WERI-Rb-1 (cell line): ENCODE measurements at regions not wholly inside any gene's neighbourhood (a gene's known extent, or its start where the extent isn't known, plus 50 kb on each side); places are given as distances from the start of the nearest gene placed in this dataset.

ENCODE experiments used
- DNase-seq: peaks from one replicate; pipeline ENCODE4 v3.0.0-alpha.2; 2020
- H3K27ac ChIP-seq: fragments of 250-450 bp; sonication (Bioruptor Pico); 2 replicates; pipeline ENCODE4 v1.5.1; 2020; ENCODE audit warnings: mild to moderate bottlenecking, moderate library complexity
- H3K27me3 ChIP-seq: fragments of 250-450 bp; sonication (Bioruptor Pico); 2 replicates; pipeline ENCODE4 v1.5.1; 2021; ENCODE audit warnings: mild to moderate bottlenecking, low read depth, moderate library complexity; ENCODE audit not compliant: insufficient read depth, severe bottlenecking
- H3K36me3 ChIP-seq: fragments of 250-450 bp; sonication (Bioruptor Pico); 2 replicates; pipeline ENCODE4 v1.5.1; 2020; ENCODE audit warnings: mild to moderate bottlenecking, moderate library complexity
- H3K4me3 ChIP-seq: 2 replicates; pipeline ENCODE4 v1.5.1; 2011; ENCODE audit warnings: low read depth, mild to moderate bottlenecking, control low read depth, low read length
- H3K9me3 ChIP-seq: fragments of 250-450 bp; sonication (Bioruptor Pico); 2 replicates; pipeline ENCODE4 v1.5.1; 2021; ENCODE audit warnings: mild to moderate bottlenecking, moderate library complexity; ENCODE audit not compliant: severe bottlenecking
- CTCF ChIP-seq: IDR thresholded peaks from 2 replicates; pipeline ENCODE4 v1.5.1; 2011; ENCODE audit warnings: low read depth, mild to moderate bottlenecking, control low read depth, inconsistent platforms, low read length

DNA sequence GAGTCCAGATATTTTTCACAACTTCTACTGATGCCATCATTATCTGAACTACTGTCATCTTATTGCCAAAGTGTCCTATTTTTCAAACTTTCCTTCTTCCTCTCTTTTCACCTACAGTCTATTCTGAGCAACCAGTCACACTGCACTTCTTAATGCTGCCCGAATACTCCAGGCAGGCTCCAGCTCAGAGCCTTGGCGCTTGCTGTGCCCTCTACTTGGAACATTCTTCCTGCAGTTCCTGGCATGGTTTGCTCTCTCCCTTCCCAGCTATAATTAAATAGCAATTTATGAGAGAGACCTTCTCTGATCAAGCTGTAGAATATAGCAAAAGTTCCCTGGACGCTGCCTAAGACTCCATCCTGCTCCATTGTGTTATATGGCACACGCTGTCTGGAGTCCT, 831.6 kb downstream of the QKI start:
- Histone ChIP-seq H3K36me3 (no peaks in the 10 kb centered on the region), H3K4me3 (no peak overlapping the region), H3K27me3 (no peaks in the 10 kb centered on the region), H3K27ac (no peak overlapping the region), H3K9me3 (no peaks in the 10 kb centered on the region)
- no peak for DNase-seq
- TF ChIP-seq CTCF: no peak

- Histone ChIP-seq H3K27ac (no peak overlapping the region), H3K9me3 (no peaks in the 10 kb centered on the region), H3K27me3 (no peaks in the 10 kb centered on the region), H3K4me3 (no peak overlapping the region), H3K36me3 (no peaks in the 10 kb centered on the region)
- TF ChIP-seq CTCF: no peak
- DNase-seq: no peak
These were observed 829.4 kb downstream of the QKI start for GRCh38 chr6:164243949-164244348.

DNA sequence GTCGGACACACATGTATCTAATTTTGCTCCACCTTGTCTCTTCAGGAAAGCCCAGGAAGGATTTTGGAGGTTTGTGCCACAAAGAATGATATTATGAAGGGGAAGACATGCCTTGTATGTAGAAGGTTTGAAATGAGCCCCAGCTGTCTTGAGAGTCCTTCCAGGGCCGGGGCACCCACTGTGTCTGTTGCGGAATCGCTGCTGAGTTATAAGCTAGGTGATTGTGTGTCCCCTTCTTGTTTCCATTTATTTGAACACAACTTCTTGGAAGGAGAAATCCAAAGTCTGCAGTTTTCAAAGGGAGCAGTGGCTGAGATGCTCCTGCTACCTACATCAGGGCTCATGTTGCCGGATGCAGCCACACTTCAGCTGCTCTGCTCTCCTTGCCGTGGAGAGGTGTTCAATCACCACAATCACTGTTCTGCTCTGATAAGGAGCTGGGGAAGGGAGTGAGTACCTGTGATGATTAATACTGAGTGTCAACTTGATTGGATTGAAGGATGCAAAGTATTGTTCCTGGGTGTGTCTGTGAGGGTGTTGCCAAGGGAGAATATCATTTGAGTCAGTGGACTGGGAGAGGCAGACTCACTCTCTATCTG, 828.6 kb downstream of the QKI start:
- Histone ChIP-seq H3K27me3 (no peaks in the 10 kb centered on the region), H3K9me3 (no peaks in the 10 kb centered on the region), H3K27ac (no peak overlapping the region), H3K36me3 (no peaks in the 10 kb centered on the region), H3K4me3 (no peak overlapping the region)
- no peak for DNase-seq
- no peak for TF ChIP-seq CTCF

- TF ChIP-seq CTCF: no peak
- Histone ChIP-seq H3K36me3 (no peaks in the 10 kb centered on the region), H3K27ac (no peak overlapping the region), H3K9me3 (no peaks in the 10 kb centered on the region), H3K4me3 (no peak overlapping the region), H3K27me3 (no peaks in the 10 kb centered on the region)
- DNase-seq: no peak
These were observed 816.3 kb downstream of the QKI start for GRCh38 chr6:164230804-164231203.

DNA sequence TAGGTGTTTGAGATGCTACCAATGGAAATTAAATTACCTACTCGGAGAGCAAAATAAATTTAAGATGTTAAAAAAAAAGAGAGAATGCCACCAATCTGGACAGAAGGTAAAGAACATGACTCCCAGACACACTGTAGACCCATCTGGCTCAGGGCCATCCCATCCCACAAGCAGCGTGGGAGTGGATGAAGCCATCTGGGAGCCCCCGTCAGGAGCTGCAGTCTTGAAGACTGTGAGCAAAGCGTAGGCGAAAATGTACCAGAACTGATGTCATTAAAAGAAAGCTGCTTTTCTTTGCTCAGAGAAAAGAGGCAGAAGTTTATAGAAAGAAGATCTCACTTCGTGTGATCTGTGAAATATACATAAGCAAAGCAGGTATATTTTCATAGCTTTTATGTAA, 815.7 kb downstream of the QKI start:
- no peak overlapping the region for H3K4me3 ChIP-seq
- no peaks in the 10 kb centered on the region for H3K36me3 ChIP-seq
- H3K27me3 ChIP-seq: no peaks in the 10 kb centered on the region
- H3K9me3 ChIP-seq: no peaks in the 10 kb centered on the region
- no peak overlapping the region for H3K27ac ChIP-seq
- TF ChIP-seq CTCF: no peak
- DNase-seq: no peak

GRCh38 chr6:164229716-164230115, 815.2 kb downstream of the QKI start:
- Histone ChIP-seq H3K9me3 (no peaks in the 10 kb centered on the region), H3K27ac (no peak overlapping the region), H3K36me3 (no peaks in the 10 kb centered on the region), H3K27me3 (no peaks in the 10 kb centered on the region), H3K4me3 (no peak overlapping the region)
- DNase-seq: no peak
- no peak for TF ChIP-seq CTCF
